ENCODE measurements at regions not wholly inside any gene's neighbourhood (a gene's known extent, or its start where the extent isn't known, plus 50 kb on each side); places are given as distances from the start of the nearest gene placed in this dataset.

DNA sequence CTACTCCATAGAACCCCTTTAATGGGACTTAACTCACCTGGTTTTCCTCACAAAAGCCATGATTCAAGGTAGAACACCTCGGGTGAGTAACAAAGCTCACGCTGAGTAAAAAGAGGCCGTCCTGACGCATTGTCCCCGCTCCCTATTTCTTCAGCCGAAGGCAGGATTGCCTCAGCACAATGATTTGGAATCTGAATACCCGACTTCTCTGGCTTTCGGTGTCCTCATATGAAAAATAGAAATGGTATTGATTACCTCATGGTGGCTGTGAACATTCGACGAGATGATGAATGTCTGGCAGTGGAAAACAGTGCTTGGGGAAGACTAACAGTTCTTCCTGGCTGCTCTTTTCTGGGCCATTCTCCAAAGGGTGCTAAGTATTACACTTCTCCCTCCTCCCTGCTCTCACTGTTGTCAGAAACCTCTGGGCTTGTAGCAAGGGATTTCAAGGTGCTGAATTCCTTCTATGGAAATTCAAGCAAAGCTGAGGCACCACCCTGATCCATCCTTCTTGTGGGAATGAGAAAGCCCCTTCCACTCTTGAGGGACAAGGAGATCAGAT, 148.3 kb downstream of the C1orf94 start:
- TF ChIP-seq, protein P1, sequence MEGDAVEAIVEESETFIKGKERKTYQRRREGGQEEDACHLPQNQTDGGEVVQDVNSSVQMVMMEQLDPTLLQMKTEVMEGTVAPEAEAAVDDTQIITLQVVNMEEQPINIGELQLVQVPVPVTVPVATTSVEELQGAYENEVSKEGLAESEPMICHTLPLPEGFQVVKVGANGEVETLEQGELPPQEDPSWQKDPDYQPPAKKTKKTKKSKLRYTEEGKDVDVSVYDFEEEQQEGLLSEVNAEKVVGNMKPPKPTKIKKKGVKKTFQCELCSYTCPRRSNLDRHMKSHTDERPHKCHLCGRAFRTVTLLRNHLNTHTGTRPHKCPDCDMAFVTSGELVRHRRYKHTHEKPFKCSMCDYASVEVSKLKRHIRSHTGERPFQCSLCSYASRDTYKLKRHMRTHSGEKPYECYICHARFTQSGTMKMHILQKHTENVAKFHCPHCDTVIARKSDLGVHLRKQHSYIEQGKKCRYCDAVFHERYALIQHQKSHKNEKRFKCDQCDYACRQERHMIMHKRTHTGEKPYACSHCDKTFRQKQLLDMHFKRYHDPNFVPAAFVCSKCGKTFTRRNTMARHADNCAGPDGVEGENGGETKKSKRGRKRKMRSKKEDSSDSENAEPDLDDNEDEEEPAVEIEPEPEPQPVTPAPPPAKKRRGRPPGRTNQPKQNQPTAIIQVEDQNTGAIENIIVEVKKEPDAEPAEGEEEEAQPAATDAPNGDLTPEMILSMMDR (conservative IDR thresholded peaks at IDR 0.05), result no peak
- TF ChIP-seq ZFX (IDR thresholded peaks at IDR 0.05), result no peak
